ENCODE measurements at regions not wholly inside any gene's neighbourhood (a gene's known extent, or its start where the extent isn't known, plus 50 kb on each side); places are given as distances from the start of the nearest gene placed in this dataset.
A peak's percentile ranks its signal among the peaks of the same experiment; 100 is the strongest.

- no peaks in the 10 kb centered on the region for H3K27me3 Mint-ChIP-seq (ENCODE audit: unreplicated experiment)
- peaks cover 28% of the 10 kb centered on the region for H3K4me1 Mint-ChIP-seq (ENCODE audit: unreplicated experiment)
- H3K4me3 Mint-ChIP-seq (ENCODE audit: unreplicated experiment): no peak overlapping the region
- no peak overlapping the region for H3K27ac Mint-ChIP-seq (ENCODE audit: unreplicated experiment)
- DNase-seq (ENCODE audit: extremely low spot score, unreplicated experiment): peak; percentile 78
- H3K36me3 Mint-ChIP-seq (ENCODE audit: unreplicated experiment): no peaks in the 10 kb centered on the region
- TF ChIP-seq CTCF (IDR thresholded peaks at IDR 0.05): no peak
- H3K9me3 Mint-ChIP-seq (ENCODE audit: unreplicated experiment): no peaks in the 10 kb centered on the region
Measured at GRCh38 chr15:66859688-66860253, 157.7 kb downstream of the SMAD6 start.

DNA sequence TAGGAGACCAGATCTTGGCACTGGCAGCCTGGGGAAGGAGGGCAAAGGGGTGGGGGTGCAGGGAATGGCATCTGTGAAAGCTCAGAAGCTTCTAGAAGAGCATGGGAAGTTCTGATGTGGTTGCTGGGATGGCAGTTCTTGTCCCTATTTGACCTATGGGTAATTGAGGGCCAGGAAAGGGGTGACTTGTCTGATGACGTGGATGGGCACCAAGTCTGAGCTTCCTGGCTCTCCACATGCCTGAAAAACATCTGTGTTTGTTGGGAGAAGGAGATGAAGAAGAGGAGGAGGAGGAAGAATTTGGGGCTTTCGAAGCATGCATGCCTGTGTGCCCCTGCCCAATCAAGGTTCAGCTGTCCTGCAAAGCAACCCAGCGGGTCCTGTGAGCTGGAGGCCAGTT is 158.8 kb downstream of the SMAD6 start:
- no peak overlapping the region for H3K4me3 Mint-ChIP-seq (ENCODE audit: unreplicated experiment)
- TF ChIP-seq CTCF (IDR thresholded peaks at IDR 0.05): no peak
- no peaks in the 10 kb centered on the region for H3K27me3 Mint-ChIP-seq (ENCODE audit: unreplicated experiment)
- H3K27ac Mint-ChIP-seq (ENCODE audit: unreplicated experiment): no peak overlapping the region
- H3K36me3 Mint-ChIP-seq (ENCODE audit: unreplicated experiment): no peaks in the 10 kb centered on the region
- H3K9me3 Mint-ChIP-seq (ENCODE audit: unreplicated experiment): no peaks in the 10 kb centered on the region
- no peak for DNase-seq (ENCODE audit: extremely low spot score, unreplicated experiment)
- peaks cover 23% of the 10 kb centered on the region for H3K4me1 Mint-ChIP-seq (ENCODE audit: unreplicated experiment)

- Mint-ChIP-seq H3K4me3 (ENCODE audit: unreplicated experiment) (no peak overlapping the region), H3K27ac (ENCODE audit: unreplicated experiment) (peak overlapping the region; percentile 80), H3K4me1 (ENCODE audit: unreplicated experiment) (peaks cover 20% of the 10 kb centered on the region), H3K9me3 (ENCODE audit: unreplicated experiment) (no peaks in the 10 kb centered on the region), H3K36me3 (ENCODE audit: unreplicated experiment) (no peaks in the 10 kb centered on the region), H3K27me3 (ENCODE audit: unreplicated experiment) (no peaks in the 10 kb centered on the region)
- DNase-seq (ENCODE audit: extremely low spot score, unreplicated experiment): peak; percentile 48
- TF ChIP-seq CTCF (IDR thresholded peaks at IDR 0.05): no peak
Measured at GRCh38 chr15:66862111-66862939, 160.3 kb downstream of the SMAD6 start.

GRCh38 chr15:66862940-66863335 is 160.9 kb downstream of the SMAD6 start:
- H3K4me1 Mint-ChIP-seq (ENCODE audit: unreplicated experiment): peaks cover 20% of the 10 kb centered on the region
- H3K4me3 Mint-ChIP-seq (ENCODE audit: unreplicated experiment): no peak overlapping the region
- no peaks in the 10 kb centered on the region for H3K36me3 Mint-ChIP-seq (ENCODE audit: unreplicated experiment)
- no peaks in the 10 kb centered on the region for H3K27me3 Mint-ChIP-seq (ENCODE audit: unreplicated experiment)
- peak; percentile 95 for TF ChIP-seq CTCF (IDR thresholded peaks at IDR 0.05)
- H3K9me3 Mint-ChIP-seq (ENCODE audit: unreplicated experiment): no peaks in the 10 kb centered on the region
- peak overlapping the region; percentile 80 for H3K27ac Mint-ChIP-seq (ENCODE audit: unreplicated experiment)
- peak; percentile 95 for DNase-seq (ENCODE audit: extremely low spot score, unreplicated experiment)

DNA sequence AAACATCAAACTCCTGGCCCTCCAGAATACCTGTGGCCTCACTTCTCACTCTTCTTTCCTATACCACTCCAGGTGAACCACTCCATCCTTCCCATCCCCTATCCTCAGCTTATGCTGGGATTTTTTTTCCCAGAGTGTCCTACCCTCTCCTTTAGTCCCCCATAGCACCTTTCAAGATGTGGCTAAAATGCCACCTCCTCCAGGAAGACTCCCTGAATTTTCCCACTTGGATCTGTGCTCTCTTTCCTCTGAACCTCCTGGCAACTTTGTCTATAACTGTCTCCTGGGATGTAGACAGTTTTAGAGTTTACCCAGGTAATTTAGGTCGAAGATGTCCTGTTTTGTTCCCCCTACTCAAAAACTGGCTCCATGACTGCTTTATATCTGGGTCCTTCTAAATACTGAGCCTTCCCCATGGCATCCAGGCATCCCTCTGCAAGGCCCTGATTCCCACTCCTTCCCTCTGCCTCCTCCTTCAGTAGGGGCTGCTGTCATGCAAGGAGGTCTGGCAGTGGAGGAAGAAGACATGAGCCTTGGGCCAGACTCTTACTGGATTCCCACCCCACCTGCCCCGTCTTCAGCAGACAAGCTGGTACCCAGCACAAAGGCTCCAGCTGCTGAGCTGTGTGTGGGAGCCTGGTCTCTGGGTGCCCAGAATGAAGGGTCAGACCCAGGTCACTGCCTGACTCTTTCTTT is 161.5 kb downstream of the SMAD6 start:
- TF ChIP-seq CTCF (IDR thresholded peaks at IDR 0.05): no peak
- Mint-ChIP-seq H3K4me3 (ENCODE audit: unreplicated experiment) (no peak overlapping the region), H3K9me3 (ENCODE audit: unreplicated experiment) (no peaks in the 10 kb centered on the region), H3K27me3 (ENCODE audit: unreplicated experiment) (no peaks in the 10 kb centered on the region), H3K4me1 (ENCODE audit: unreplicated experiment) (peaks cover 20% of the 10 kb centered on the region), H3K27ac (ENCODE audit: unreplicated experiment) (peak overlapping the region; percentile 79), H3K36me3 (ENCODE audit: unreplicated experiment) (no peaks in the 10 kb centered on the region)
- DNase-seq (ENCODE audit: extremely low spot score, unreplicated experiment): peak; percentile 63
